GM23248 (cell line): ENCODE measurements at regions not wholly inside any gene's neighbourhood (a gene's known extent, or its start where the extent isn't known, plus 50 kb on each side); places are given as distances from the start of the nearest gene placed in this dataset.

Experiments used
- EZH2 ChIP-seq: fragments of 200-600 bp; sonication (generic); IDR thresholded peaks from 2 replicates; pipeline ENCODE4 v1.6.1; 2018; ENCODE audit warnings: antibody characterized with exemption, mild to moderate bottlenecking; ENCODE audit not compliant: insufficient read depth, poor library complexity, severe bottlenecking
- EZH2phosphoT487 ChIP-seq: fragments of 200-600 bp; sonication (generic); IDR thresholded peaks from 2 replicates; pipeline ENCODE4 v1.6.1; 2018; ENCODE audit warnings: antibody characterized with exemption, moderate library complexity, mild to moderate bottlenecking, low read depth; ENCODE audit not compliant: insufficient read depth

DNA sequence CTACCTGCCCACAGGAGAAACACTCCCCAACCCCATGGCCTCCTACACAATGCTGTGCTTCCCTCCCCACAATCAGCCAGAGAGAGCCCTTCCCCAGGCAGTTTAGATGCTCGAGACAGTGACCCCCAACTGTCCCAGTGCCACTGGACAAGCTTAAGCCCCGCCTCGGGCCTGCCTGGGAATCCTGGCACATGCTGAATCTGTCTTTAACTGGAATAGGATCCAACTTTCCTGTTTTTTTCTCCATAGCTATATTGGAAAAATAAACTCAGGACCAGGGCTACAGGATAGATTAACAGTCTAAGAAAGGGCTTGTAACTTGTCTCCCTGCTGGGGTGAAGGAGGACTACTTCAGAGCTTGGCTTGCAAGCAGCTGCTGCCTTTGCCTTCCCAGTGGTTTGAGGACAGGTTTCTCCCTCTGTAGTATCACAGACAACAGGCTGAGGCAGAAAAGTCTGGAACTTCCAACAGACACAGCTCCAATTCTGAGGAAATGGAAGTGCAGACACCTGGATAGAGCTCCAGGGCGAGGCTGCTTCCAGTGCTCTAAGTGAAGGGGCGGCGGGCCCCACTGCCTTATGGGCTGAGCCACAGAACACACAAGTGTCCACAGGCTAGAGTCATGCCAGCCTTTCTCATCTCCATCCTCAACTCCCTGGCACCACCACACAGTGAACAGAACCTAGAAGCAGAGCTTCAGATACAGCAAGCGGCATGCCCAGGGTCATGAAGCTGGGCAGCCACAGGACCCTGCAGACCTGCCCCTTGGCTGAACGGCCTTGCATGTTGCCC lies 228.3 kb downstream of the TUBA3C start:
- TF ChIP-seq EZH2 = no peak
- TF ChIP-seq EZH2phosphoT487 = no peak
